HCT116 (cell line): ENCODE measurements at regions not wholly inside any gene's neighbourhood (a gene's known extent, or its start where the extent isn't known, plus 50 kb on each side); places are given as distances from the start of the nearest gene placed in this dataset.

Source experiments
- EZH2 ChIP-seq: fragments of 200-600 bp; sonication (generic); IDR thresholded peaks from 2 replicates; pipeline ENCODE4 v1.6.1; 2017; ENCODE audit warnings: antibody characterized with exemption, mixed run types
- EZH2phosphoT487 ChIP-seq: fragments of 200-600 bp; IDR thresholded peaks from 2 replicates; pipeline ENCODE4 v1.6.1; 2018; ENCODE audit warnings: antibody characterized with exemption, borderline replicate concordance
- POLR2A ChIP-seq: IDR thresholded peaks from 2 replicates; pipeline ENCODE4 v1.7.0; 2011; ENCODE audit warnings: borderline replicate concordance; ENCODE audit not compliant: insufficient read depth, insufficient read length; ENCODE audit errors: extremely low read depth
- POLR2AphosphoS5 ChIP-seq: IDR thresholded peaks from 2 replicates; pipeline ENCODE4 v1.6.1; 2011; ENCODE audit warnings: mild to moderate bottlenecking, low read depth, low read length, moderate library complexity
- RAD21 ChIP-seq: IDR thresholded peaks from 2 replicates; pipeline ENCODE4 v1.6.1; 2012; ENCODE audit warnings: low read depth, mild to moderate bottlenecking
- TF ChIP-seq, protein P1 (sequence below), 3 experiments: fragments of 200-600 bp in 1 of 3; sonication (generic) in 1 of 3; IDR thresholded peaks in 2 of 3; conservative IDR thresholded peaks in 1 of 3; 2 replicates each; pipeline ENCODE4 v1.5.1; 2012 to 2017; ENCODE audit warnings: low read depth in 2 of 3, low read length in 2 of 3, antibody characterized with exemption in 1 of 3, borderline replicate concordance in 1 of 3, control low read depth in 1 of 3, mild to moderate bottlenecking in 1 of 3, mixed read lengths in 1 of 3, mixed run types in 1 of 3, moderate library complexity in 1 of 3; ENCODE audit not compliant: insufficient read depth in 1 of 3
- TF ChIP-seq, protein P2 (sequence below): IDR thresholded peaks from 2 replicates; pipeline ENCODE4 v1.6.1; 2011; ENCODE audit warnings: mild to moderate bottlenecking, low read length, moderate library complexity; ENCODE audit not compliant: insufficient replicate concordance; ENCODE audit errors: extremely low read depth

GRCh38 chr4:123262080-123262479 is 134.5 kb upstream of the SPRY1 start:
- TF ChIP-seq EZH2phosphoT487 (no peak), RAD21 (no peak), POLR2AphosphoS5 (no peak), POLR2A (no peak), EZH2 (no peak)
- TF ChIP-seq, protein P1, sequence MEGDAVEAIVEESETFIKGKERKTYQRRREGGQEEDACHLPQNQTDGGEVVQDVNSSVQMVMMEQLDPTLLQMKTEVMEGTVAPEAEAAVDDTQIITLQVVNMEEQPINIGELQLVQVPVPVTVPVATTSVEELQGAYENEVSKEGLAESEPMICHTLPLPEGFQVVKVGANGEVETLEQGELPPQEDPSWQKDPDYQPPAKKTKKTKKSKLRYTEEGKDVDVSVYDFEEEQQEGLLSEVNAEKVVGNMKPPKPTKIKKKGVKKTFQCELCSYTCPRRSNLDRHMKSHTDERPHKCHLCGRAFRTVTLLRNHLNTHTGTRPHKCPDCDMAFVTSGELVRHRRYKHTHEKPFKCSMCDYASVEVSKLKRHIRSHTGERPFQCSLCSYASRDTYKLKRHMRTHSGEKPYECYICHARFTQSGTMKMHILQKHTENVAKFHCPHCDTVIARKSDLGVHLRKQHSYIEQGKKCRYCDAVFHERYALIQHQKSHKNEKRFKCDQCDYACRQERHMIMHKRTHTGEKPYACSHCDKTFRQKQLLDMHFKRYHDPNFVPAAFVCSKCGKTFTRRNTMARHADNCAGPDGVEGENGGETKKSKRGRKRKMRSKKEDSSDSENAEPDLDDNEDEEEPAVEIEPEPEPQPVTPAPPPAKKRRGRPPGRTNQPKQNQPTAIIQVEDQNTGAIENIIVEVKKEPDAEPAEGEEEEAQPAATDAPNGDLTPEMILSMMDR (IDR thresholded peaks at IDR 0.05 in 2 of 3, conservative IDR thresholded peaks at IDR 0.05 in 1 of 3; ENCODE audit: borderline replicate concordance in 1 of 3, insufficient read depth in 1 of 3, low read depth in 2 of 3, low read length in 2 of 3) = no peak
- TF ChIP-seq, protein P2, sequence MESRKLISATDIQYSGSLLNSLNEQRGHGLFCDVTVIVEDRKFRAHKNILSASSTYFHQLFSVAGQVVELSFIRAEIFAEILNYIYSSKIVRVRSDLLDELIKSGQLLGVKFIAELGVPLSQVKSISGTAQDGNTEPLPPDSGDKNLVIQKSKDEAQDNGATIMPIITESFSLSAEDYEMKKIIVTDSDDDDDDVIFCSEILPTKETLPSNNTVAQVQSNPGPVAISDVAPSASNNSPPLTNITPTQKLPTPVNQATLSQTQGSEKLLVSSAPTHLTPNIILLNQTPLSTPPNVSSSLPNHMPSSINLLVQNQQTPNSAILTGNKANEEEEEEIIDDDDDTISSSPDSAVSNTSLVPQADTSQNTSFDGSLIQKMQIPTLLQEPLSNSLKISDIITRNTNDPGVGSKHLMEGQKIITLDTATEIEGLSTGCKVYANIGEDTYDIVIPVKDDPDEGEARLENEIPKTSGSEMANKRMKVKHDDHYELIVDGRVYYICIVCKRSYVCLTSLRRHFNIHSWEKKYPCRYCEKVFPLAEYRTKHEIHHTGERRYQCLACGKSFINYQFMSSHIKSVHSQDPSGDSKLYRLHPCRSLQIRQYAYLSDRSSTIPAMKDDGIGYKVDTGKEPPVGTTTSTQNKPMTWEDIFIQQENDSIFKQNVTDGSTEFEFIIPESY = no peak
